ENCODE measurements at regions not wholly inside any gene's neighbourhood (a gene's known extent, or its start where the extent isn't known, plus 50 kb on each side); places are given as distances from the start of the nearest gene placed in this dataset.

DNA sequence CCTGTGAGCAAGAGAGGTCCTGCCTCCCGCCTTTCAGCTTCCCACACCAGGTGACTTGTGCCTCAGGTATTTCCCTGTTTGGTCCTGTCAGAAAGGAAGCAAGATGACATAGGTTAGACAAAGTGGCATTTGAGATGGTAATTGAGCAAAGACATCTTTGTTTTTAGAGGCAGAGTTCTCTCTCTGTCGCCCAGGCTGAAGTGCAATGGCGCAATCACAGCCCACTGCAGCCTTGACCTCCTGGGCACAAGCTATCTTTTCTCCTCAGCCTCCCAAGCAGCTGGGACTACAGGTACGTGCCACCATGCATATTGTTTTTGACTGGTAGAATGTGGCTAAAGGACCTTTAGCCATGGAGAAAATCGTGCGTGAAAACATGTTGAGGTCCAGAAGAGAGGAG is 339.1 kb downstream of the FGF9 start:
- no peaks in the 10 kb centered on the region for H3K79me2 ChIP-seq (ENCODE audit: insufficient read depth)
- no peaks in the 10 kb centered on the region for H3K4me1 ChIP-seq (ENCODE audit: control insufficient read depth in 1 of 2, insufficient read depth in 2 of 2, low read depth in 1 of 2, low read length in 1 of 2)
- H3K27ac ChIP-seq (ENCODE audit: low read depth in 2 of 2, low read length in 1 of 2), result no peak overlapping the region
- H3K9ac ChIP-seq, result no peak overlapping the region
- H2AFZ ChIP-seq (ENCODE audit: low read depth), result no peak overlapping the region
- H4K20me1 ChIP-seq (ENCODE audit: insufficient read depth), result no peaks in the 10 kb centered on the region
- H3K27me3 ChIP-seq (ENCODE audit: insufficient read depth), result no peaks in the 10 kb centered on the region
- no peak for DNase-seq
- H3K9me3 ChIP-seq, result no peaks in the 10 kb centered on the region
- WGBS (ENCODE audit: low lambda C conversion rate), result 22% methylated on average over 6 of the region's 6 CpGs
- H3K9me2 ChIP-seq, result no peaks in the 10 kb centered on the region
- H3K4me3 ChIP-seq (ENCODE audit: low read depth in 2 of 2, low read length in 1 of 2), result no peak overlapping the region
- H3K36me3 ChIP-seq (replicated peaks in 1 of 2; ENCODE audit: control insufficient read depth in 1 of 2, insufficient read depth in 2 of 2, low read length in 1 of 2), result no peaks in the 10 kb centered on the region
- H3F3A ChIP-seq (replicated peaks; ENCODE audit: insufficient read depth), result no peaks in the 10 kb centered on the region
- H3K4me2 ChIP-seq, result no peak overlapping the region
- ChIA-PET POLR2A (no interaction called here), CTCF (no interaction called here)
- no peak for TF ChIP-seq MXI1 (IDR thresholded peaks at IDR 0.05; ENCODE audit: low read depth, low read length)
- no peak for TF ChIP-seq TAF1 (IDR thresholded peaks at IDR 0.05; ENCODE audit: borderline replicate concordance, low read depth, low read length)
- TF ChIP-seq EZH2phosphoT487 (IDR thresholded peaks at IDR 0.05; ENCODE audit: borderline replicate concordance, low read depth), result no peak
- no peak for TF ChIP-seq FOXM1 (IDR thresholded peaks at IDR 0.05; ENCODE audit: low read depth)
- TF ChIP-seq, protein P1, sequence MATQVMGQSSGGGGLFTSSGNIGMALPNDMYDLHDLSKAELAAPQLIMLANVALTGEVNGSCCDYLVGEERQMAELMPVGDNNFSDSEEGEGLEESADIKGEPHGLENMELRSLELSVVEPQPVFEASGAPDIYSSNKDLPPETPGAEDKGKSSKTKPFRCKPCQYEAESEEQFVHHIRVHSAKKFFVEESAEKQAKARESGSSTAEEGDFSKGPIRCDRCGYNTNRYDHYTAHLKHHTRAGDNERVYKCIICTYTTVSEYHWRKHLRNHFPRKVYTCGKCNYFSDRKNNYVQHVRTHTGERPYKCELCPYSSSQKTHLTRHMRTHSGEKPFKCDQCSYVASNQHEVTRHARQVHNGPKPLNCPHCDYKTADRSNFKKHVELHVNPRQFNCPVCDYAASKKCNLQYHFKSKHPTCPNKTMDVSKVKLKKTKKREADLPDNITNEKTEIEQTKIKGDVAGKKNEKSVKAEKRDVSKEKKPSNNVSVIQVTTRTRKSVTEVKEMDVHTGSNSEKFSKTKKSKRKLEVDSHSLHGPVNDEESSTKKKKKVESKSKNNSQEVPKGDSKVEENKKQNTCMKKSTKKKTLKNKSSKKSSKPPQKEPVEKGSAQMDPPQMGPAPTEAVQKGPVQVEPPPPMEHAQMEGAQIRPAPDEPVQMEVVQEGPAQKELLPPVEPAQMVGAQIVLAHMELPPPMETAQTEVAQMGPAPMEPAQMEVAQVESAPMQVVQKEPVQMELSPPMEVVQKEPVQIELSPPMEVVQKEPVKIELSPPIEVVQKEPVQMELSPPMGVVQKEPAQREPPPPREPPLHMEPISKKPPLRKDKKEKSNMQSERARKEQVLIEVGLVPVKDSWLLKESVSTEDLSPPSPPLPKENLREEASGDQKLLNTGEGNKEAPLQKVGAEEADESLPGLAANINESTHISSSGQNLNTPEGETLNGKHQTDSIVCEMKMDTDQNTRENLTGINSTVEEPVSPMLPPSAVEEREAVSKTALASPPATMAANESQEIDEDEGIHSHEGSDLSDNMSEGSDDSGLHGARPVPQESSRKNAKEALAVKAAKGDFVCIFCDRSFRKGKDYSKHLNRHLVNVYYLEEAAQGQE (IDR thresholded peaks at IDR 0.05; ENCODE audit: low read depth, low read length), result no peak
- TF ChIP-seq GABPA (IDR thresholded peaks at IDR 0.05; ENCODE audit: low read depth), result no peak
- TF ChIP-seq, protein P2, sequence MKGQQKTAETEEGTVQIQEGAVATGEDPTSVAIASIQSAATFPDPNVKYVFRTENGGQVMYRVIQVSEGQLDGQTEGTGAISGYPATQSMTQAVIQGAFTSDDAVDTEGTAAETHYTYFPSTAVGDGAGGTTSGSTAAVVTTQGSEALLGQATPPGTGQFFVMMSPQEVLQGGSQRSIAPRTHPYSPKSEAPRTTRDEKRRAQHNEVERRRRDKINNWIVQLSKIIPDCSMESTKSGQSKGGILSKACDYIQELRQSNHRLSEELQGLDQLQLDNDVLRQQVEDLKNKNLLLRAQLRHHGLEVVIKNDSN (IDR thresholded peaks at IDR 0.05; ENCODE audit: borderline replicate concordance, low read depth), result no peak
- TF ChIP-seq, protein P3, sequence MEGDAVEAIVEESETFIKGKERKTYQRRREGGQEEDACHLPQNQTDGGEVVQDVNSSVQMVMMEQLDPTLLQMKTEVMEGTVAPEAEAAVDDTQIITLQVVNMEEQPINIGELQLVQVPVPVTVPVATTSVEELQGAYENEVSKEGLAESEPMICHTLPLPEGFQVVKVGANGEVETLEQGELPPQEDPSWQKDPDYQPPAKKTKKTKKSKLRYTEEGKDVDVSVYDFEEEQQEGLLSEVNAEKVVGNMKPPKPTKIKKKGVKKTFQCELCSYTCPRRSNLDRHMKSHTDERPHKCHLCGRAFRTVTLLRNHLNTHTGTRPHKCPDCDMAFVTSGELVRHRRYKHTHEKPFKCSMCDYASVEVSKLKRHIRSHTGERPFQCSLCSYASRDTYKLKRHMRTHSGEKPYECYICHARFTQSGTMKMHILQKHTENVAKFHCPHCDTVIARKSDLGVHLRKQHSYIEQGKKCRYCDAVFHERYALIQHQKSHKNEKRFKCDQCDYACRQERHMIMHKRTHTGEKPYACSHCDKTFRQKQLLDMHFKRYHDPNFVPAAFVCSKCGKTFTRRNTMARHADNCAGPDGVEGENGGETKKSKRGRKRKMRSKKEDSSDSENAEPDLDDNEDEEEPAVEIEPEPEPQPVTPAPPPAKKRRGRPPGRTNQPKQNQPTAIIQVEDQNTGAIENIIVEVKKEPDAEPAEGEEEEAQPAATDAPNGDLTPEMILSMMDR (IDR thresholded peaks at IDR 0.05), result no peak
- no peak for TF ChIP-seq GATA2 (CRISPR knock-in tag; IDR thresholded peaks at IDR 0.05)
- no peak for TF ChIP-seq SMC3 (IDR thresholded peaks at IDR 0.05; ENCODE audit: low read depth, low read length)
- TF ChIP-seq TCF12 (IDR thresholded peaks at IDR 0.05), result no peak
- no peak for TF ChIP-seq JUND (IDR thresholded peaks at IDR 0.05)
- no peak for TF ChIP-seq EP300 (IDR thresholded peaks at IDR 0.05; ENCODE audit: borderline replicate concordance in 1 of 2, low read depth in 1 of 2, low read length in 1 of 2)
- TF ChIP-seq, protein P4, sequence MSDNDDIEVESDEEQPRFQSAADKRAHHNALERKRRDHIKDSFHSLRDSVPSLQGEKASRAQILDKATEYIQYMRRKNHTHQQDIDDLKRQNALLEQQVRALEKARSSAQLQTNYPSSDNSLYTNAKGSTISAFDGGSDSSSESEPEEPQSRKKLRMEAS (IDR thresholded peaks at IDR 0.05; ENCODE audit: low read depth), result no peak
- TF ChIP-seq, protein P5, sequence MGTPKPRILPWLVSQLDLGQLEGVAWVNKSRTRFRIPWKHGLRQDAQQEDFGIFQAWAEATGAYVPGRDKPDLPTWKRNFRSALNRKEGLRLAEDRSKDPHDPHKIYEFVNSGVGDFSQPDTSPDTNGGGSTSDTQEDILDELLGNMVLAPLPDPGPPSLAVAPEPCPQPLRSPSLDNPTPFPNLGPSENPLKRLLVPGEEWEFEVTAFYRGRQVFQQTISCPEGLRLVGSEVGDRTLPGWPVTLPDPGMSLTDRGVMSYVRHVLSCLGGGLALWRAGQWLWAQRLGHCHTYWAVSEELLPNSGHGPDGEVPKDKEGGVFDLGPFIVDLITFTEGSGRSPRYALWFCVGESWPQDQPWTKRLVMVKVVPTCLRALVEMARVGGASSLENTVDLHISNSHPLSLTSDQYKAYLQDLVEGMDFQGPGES (IDR thresholded peaks at IDR 0.05; ENCODE audit: low read depth, low read length), result no peak

Data from SK-N-SH (cell line).